ENCODE measurements at regions not wholly inside any gene's neighbourhood (a gene's known extent, or its start where the extent isn't known, plus 50 kb on each side); places are given as distances from the start of the nearest gene placed in this dataset.
A peak's percentile ranks its signal among the peaks of the same experiment; 100 is the strongest.

DNA sequence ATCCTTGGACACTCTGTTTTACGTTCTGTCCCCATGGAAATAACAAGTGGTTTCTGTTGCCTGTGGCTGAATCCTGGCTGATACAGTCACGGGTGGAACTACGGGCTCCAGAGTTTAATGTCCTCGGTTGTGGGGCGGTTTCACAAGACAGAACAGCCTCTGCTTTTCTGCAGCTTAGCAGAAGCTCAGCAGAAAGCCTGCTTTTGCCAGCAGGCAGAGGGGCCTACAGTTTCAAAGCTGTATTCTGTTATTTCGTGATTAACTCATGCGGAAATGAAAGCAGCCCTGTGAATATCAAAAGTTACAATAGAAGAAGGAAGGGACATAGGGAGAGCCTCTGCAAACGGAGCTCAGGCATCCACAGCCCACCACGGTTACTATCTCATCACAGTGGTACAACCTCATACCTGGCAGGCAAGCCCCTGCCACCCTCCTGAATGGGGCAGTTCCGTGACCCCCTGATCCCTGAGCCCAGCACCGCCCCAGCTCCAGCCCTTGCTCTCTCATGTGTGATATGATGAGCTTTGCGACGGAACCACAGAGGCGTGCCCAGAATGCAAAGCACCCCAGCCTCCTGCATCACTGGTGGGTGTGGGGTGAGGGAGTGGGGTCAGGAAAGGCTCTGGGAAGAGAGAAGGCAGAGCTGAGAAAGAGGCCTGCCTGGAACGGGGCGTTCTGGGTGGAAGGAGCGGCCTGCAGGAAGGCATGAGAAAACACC lies 360.6 kb downstream of the BRD1 start:
- Histone ChIP-seq H3K27ac (replicated peaks) (no peak overlapping the region), H3K4me3 (replicated peaks; ENCODE audit: insufficient read depth, low read length) (no peak overlapping the region), H3K27me3 (ENCODE audit: insufficient read depth, poor library complexity, severe bottlenecking) (no peaks in the 10 kb centered on the region)
- TF ChIP-seq, protein P1, sequence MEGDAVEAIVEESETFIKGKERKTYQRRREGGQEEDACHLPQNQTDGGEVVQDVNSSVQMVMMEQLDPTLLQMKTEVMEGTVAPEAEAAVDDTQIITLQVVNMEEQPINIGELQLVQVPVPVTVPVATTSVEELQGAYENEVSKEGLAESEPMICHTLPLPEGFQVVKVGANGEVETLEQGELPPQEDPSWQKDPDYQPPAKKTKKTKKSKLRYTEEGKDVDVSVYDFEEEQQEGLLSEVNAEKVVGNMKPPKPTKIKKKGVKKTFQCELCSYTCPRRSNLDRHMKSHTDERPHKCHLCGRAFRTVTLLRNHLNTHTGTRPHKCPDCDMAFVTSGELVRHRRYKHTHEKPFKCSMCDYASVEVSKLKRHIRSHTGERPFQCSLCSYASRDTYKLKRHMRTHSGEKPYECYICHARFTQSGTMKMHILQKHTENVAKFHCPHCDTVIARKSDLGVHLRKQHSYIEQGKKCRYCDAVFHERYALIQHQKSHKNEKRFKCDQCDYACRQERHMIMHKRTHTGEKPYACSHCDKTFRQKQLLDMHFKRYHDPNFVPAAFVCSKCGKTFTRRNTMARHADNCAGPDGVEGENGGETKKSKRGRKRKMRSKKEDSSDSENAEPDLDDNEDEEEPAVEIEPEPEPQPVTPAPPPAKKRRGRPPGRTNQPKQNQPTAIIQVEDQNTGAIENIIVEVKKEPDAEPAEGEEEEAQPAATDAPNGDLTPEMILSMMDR (IDR thresholded peaks at IDR 0.05; ENCODE audit: insufficient read depth, low read length) = no peak
- TF ChIP-seq POLR2AphosphoS5 (IDR thresholded peaks at IDR 0.05; ENCODE audit: low read depth) (no peak), SPI1 (IDR thresholded peaks at IDR 0.05; ENCODE audit: borderline replicate concordance, low read depth) (no peak), GABPA (IDR thresholded peaks at IDR 0.05; ENCODE audit: low read depth) (no peak)
- TF ChIP-seq, protein P2, sequence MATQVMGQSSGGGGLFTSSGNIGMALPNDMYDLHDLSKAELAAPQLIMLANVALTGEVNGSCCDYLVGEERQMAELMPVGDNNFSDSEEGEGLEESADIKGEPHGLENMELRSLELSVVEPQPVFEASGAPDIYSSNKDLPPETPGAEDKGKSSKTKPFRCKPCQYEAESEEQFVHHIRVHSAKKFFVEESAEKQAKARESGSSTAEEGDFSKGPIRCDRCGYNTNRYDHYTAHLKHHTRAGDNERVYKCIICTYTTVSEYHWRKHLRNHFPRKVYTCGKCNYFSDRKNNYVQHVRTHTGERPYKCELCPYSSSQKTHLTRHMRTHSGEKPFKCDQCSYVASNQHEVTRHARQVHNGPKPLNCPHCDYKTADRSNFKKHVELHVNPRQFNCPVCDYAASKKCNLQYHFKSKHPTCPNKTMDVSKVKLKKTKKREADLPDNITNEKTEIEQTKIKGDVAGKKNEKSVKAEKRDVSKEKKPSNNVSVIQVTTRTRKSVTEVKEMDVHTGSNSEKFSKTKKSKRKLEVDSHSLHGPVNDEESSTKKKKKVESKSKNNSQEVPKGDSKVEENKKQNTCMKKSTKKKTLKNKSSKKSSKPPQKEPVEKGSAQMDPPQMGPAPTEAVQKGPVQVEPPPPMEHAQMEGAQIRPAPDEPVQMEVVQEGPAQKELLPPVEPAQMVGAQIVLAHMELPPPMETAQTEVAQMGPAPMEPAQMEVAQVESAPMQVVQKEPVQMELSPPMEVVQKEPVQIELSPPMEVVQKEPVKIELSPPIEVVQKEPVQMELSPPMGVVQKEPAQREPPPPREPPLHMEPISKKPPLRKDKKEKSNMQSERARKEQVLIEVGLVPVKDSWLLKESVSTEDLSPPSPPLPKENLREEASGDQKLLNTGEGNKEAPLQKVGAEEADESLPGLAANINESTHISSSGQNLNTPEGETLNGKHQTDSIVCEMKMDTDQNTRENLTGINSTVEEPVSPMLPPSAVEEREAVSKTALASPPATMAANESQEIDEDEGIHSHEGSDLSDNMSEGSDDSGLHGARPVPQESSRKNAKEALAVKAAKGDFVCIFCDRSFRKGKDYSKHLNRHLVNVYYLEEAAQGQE (IDR thresholded peaks at IDR 0.05; ENCODE audit: insufficient replicate concordance, low read depth) = no peak
- no peak for DNase-seq (ENCODE audit: low read depth in 1 of 2, low spot score in 1 of 2)

DNA sequence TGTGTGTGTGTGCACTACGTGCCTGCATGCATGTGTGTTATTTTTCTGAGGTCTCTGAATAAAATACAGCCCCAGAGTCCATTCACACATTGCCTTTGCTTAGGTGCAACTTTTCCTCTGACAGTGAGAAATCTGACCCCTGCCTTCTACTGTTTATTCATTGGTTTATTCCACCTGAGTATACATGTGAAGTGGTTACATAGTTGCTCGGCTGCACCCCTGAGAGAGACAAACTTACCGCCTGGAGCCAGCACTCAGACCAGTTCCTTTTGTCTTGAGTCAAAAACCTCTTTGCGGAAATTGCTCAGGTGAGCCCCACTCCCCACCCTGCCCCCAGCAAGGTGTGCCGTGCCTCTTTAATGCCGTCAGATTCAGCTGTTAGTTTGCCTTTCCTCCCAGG lies 363.6 kb downstream of the BRD1 start:
- DNase-seq (ENCODE audit: low read depth in 1 of 2, low spot score in 1 of 2) = no peak
- no peak overlapping the region for H3K4me3 ChIP-seq (replicated peaks; ENCODE audit: insufficient read depth, low read length)
- TF ChIP-seq, protein P1 (IDR thresholded peaks at IDR 0.05; ENCODE audit: insufficient read depth, low read length) = no peak
- no peak for TF ChIP-seq POLR2AphosphoS5 (IDR thresholded peaks at IDR 0.05; ENCODE audit: low read depth)
- TF ChIP-seq GABPA (IDR thresholded peaks at IDR 0.05; ENCODE audit: low read depth) = no peak
- TF ChIP-seq, protein P2 (IDR thresholded peaks at IDR 0.05; ENCODE audit: insufficient replicate concordance, low read depth) = no peak
- H3K27me3 ChIP-seq (ENCODE audit: insufficient read depth, poor library complexity, severe bottlenecking) = no peaks in the 10 kb centered on the region
- no peak overlapping the region for H3K27ac ChIP-seq (replicated peaks)

DNA sequence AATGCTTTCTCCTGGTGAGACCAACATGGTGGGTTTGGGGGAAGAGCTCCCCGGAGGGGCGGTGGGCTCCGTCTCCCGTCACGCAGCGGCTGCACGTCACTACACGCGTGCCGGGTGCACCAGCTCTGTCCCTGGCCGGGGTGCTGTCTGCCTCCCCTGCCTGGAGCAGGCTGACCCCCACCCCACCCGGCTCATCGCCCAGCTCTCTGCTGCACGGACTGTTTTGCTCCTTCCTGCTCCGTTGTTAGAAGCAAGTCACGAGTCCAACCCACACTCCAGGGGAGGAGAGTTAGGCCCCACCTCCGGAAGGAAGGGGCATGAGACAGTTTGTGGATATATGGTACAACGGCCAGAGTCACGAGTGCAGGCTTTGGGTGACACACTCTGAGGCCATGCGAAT lies 364.9 kb downstream of the BRD1 start:
- H3K27me3 ChIP-seq (ENCODE audit: insufficient read depth, poor library complexity, severe bottlenecking) = no peaks in the 10 kb centered on the region
- H3K27ac ChIP-seq (replicated peaks) = peak overlapping the region; percentile 45
- TF ChIP-seq, protein P2 (IDR thresholded peaks at IDR 0.05; ENCODE audit: insufficient replicate concordance, low read depth) = no peak
- TF ChIP-seq, protein P1 (IDR thresholded peaks at IDR 0.05; ENCODE audit: insufficient read depth, low read length) = no peak
- TF ChIP-seq SPI1 (IDR thresholded peaks at IDR 0.05; ENCODE audit: borderline replicate concordance, low read depth) (no peak), POLR2AphosphoS5 (IDR thresholded peaks at IDR 0.05; ENCODE audit: low read depth) (no peak), GABPA (IDR thresholded peaks at IDR 0.05; ENCODE audit: low read depth) (no peak)
- no peak overlapping the region for H3K4me3 ChIP-seq (replicated peaks; ENCODE audit: insufficient read depth, low read length)
- peak in 1 of 2 experiments; percentile 67 for DNase-seq (ENCODE audit: low read depth in 1 of 2, low spot score in 1 of 2)

Data from HL-60 (cell line).